COLO829 (cell line): ENCODE measurements at regions not wholly inside any gene's neighbourhood (a gene's known extent, or its start where the extent isn't known, plus 50 kb on each side); places are given as distances from the start of the nearest gene placed in this dataset.

ENCODE experiments used
- DNase-seq: peaks from one replicate; pipeline ENCODE4 v3.0.0; 2012; ENCODE audit warnings: low spot score

GRCh38 chr12:24081092-24081529 is 131.6 kb upstream of the SOX5 start:
- DNase-seq: no peak

GRCh38 chr12:24080465-24080864 is 131.0 kb upstream of the SOX5 start:
- no peak for DNase-seq

- no peak for DNase-seq
Observed at GRCh38 chr12:24079083-24079482, 129.6 kb upstream of the SOX5 start.

GRCh38 chr12:24078318-24078765 is 128.9 kb upstream of the SOX5 start:
- DNase-seq: no peak

- DNase-seq: no peak
Observed at GRCh38 chr12:24077161-24077560, 127.7 kb upstream of the SOX5 start.

GRCh38 chr12:24075650-24076049 is 126.2 kb upstream of the SOX5 start:
- DNase-seq: no peak

GRCh38 chr12:24073170-24073810 is 123.8 kb upstream of the SOX5 start:
- no peak for DNase-seq

GRCh38 chr12:24072302-24072701 is 122.8 kb upstream of the SOX5 start:
- DNase-seq: no peak

- DNase-seq: no peak
Observed at GRCh38 chr12:24071842-24072241, 122.4 kb upstream of the SOX5 start.

- DNase-seq: peak; percentile 95
Observed at GRCh38 chr12:24069532-24070395, 120.3 kb upstream of the SOX5 start.

- peak; percentile 46 for DNase-seq
Observed at GRCh38 chr12:24066865-24067264, 117.4 kb upstream of the SOX5 start.

GRCh38 chr12:24066097-24066496 is 116.6 kb upstream of the SOX5 start:
- no peak for DNase-seq

- DNase-seq: no peak
Observed at GRCh38 chr12:24062642-24063245, 113.3 kb upstream of the SOX5 start.

- no peak for DNase-seq
Observed at GRCh38 chr12:24060089-24060488, 110.6 kb upstream of the SOX5 start.

GRCh38 chr12:24057920-24058476 is 108.5 kb upstream of the SOX5 start:
- peak; percentile 32 for DNase-seq

GRCh38 chr12:24055747-24056146 is 106.3 kb upstream of the SOX5 start:
- no peak for DNase-seq

GRCh38 chr12:24054416-24054815 is 104.9 kb upstream of the SOX5 start:
- no peak for DNase-seq

- no peak for DNase-seq
Observed at GRCh38 chr12:24049728-24050127, 100.3 kb upstream of the SOX5 start.

- no peak for DNase-seq
Observed at GRCh38 chr12:24049101-24049500, 99.6 kb upstream of the SOX5 start.

- DNase-seq: no peak
Observed at GRCh38 chr12:24048446-24048845, 99.0 kb upstream of the SOX5 start.

GRCh38 chr12:24047326-24047725 is 97.9 kb upstream of the SOX5 start:
- DNase-seq: no peak

GRCh38 chr12:24045816-24046257 is 96.4 kb upstream of the SOX5 start:
- peak; percentile 61 for DNase-seq
